DMS79 treated with DMSO at 0.1 percent for 48 hours (cell line): ENCODE measurements at regions not wholly inside any gene's neighbourhood (a gene's known extent, or its start where the extent isn't known, plus 50 kb on each side); places are given as distances from the start of the nearest gene placed in this dataset.

Source experiments
- DNase-seq: peaks from one replicate; lab custom pipeline; 2025; lab: John Stamatoyannopoulos, UW

- no peak for DNase-seq
Measured at GRCh38 chr11:116162086-116162885, 610.5 kb downstream of the BUD13 start.

DNA sequence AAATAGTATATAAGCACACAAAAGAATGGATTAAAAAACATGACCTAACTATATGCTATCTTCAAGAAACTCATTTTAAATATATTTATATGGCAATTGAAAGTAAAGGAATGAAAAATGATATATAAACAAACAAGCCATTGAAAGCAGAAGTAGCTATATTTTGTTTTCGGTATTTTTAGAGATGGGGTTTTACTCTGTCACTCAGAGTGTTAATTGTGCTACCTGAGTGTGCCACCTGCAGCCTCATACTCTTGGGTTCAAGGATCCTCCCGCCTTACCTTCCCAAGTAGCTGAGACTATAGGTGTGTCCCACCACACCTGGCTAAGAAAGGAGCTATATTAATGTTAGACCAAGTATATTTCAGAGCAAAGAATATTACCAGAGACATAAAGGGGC lies 624.1 kb downstream of the BUD13 start:
- DNase-seq = no peak

DNA sequence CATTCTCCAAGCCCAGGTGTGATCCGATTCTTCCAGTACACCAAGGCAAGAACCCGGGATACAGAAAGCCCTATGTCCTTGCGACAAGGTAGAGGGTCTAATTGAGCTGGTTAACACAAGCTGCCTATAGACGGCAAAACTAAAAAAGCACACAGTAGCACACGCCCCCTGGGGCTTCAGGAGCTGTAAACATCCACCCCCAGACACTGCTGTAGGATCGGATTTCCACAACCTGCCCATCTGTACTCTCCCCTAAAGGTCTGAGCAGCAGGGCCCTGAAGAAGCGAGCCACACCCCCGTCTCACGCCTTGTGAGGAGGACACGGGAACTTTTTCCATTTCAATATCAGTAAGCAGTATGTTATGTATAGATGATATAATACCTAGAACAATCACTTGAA lies 624.7 kb downstream of the BUD13 start:
- DNase-seq = no peak

DNA sequence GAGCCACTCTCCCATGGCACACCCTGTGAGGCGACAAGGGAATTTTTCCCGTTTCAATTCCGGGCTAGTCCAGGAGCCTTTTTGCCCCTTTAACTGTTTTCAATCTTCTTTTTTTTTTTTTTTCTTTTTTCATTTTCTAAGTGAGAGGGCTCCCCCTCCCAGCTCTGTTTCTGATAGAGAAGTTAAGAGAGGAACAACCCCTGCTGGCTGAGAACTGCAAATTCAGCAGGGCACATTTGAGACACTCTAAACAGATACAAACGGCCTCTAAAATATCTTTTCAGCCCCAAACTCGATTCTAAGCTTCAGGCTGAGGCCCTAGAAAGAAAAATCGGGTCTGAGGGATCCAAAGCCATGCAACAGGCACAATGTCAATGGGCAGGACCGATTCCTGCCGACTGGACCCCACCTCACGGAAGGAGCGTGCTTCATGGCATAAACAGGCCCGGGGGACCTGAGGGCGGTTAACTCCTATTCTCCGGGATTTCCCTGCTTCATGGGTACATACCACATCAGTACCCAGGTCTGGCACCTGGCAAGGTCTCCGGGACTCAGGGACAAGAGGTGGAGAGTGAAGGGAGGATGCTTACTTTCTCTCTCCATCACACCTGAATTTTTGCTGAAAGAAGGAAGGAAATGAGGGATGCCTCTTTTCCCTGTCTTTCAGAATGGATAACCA lies 627.5 kb downstream of the BUD13 start:
- DNase-seq = no peak

DNA sequence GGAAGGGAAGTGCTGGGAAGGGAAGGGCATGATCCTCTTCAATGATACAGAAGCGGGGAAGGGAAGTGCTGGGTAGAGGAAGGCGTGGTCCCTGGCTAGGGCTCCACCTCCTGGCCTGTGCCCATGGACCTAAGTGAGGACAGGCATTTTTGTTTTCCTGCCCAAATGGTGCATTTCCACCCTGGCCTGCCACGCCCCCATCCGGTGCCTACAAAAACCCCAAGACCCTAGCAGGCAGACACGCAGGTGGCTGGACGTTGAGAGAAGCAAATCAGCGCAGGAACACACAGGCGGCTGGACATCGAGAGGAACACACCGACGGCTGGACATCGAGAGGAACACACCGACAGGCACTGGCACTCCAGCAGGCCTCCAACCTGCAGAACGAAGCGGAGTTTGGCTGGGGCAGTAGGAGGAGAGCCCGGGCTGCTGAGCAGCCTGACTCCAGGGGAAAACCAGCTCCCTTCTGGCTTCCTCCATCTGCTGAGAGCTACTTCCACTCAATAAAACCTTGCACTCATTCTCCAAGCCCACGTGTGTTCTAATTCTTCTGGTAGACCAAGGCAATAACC lies 628.3 kb downstream of the BUD13 start:
- DNase-seq = no peak

GRCh38 chr11:116138280-116138679 lies 634.1 kb upstream of the CADM1 start:
- DNase-seq = no peak

DNA sequence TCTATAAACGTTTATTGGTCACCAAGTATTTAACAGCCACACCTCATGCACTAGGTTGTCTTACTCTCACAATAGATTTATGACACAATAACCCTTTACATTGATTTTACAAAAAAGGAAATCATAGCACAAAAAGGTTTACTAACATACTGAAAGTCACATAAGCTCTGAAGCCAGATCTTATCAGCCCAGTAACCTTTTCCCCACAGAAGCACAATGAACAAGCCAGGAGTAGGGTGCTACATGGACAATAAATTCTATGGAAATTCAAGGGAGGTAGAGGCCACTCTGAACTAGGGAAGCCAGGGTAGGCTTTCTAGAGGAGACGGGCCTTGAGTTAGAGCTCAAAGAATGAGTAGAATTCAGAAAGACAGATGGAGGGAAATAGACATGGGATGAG lies 633.5 kb upstream of the CADM1 start:
- no peak for DNase-seq

GRCh38 chr11:116136987-116137674 lies 632.9 kb upstream of the CADM1 start:
- DNase-seq = no peak

DNA sequence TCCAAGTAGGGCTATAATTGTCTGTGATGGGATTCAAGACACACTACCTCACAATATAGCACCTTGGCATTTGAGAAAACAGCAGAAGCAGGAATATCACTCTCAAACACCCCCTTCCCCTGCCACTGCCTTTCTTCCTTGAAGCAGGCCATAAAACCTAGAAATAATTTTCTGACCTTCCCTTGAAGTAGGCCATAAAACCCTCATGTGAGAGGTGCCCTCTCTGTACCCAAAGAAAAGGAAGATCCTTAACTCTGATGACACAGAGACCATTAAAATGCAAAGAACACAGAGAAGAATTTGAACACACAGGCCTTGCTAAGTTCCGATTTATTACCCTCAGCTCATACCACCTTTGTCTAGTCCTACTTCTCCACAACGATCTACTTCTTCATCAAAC lies 631.7 kb upstream of the CADM1 start:
- DNase-seq = no peak

GRCh38 chr11:116134450-116134849 lies 630.2 kb upstream of the CADM1 start:
- no peak for DNase-seq

- DNase-seq = no peak
Measured at GRCh38 chr11:116132273-116132978, 628.2 kb upstream of the CADM1 start.

GRCh38 chr11:116130122-116130521 lies 625.9 kb upstream of the CADM1 start:
- DNase-seq = no peak

GRCh38 chr11:116129456-116129855 lies 625.2 kb upstream of the CADM1 start:
- no peak for DNase-seq

DNA sequence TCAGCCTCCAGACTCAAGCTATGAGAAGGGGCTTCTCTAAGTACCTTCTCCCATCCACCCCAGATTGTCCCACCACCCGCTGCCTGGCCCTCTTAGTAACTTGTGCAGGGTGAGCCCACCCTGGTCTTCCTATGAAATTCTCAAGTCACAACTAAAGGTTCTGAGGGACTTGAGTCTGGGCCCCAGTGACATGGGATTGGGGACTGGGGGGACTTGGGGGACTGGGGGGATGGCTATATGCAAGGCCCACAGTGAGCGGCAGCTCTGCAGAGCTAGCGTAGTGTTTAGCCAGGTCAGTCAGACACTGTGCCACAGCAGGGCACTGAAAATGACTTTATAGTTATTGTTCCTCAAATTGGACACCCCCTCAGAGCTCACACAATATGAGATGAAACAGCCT lies 622.3 kb upstream of the CADM1 start:
- no peak for DNase-seq

DNA sequence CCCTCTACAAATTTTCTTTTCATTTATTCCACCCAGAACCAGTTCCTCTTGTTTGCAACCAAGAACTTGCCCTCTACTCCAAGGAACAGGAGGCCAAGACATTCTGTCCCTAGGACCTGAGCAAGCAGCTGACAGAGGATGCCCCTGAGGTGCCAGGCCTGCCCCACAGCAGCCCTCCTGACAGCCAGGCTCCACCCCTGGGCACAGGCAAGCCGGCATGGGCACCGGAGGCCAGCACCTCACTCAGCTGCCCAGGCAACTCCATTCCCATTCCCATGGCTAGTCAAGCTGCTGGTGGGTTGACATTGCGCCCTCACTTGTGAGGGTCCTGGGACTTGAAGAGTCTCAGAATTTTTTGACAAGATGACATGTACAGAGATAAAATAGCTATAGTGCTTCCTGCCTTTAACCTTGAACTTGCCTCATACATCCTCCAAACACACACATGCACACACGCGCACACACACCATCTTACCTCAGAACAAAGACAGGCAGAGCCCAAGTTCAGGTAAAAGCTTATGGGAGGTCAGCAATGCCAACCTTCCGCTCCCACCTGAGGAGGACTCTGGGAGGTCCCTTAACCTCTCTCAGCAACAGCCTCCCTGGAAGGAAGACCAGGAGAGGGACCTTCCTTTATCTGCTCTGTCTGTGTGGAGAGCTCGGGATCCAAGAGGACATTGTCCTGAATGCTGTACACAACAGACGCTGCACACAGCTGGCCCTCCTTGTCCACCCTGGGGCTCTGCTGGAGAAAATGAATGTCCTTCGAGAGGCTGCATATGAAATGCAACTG lies 620.9 kb upstream of the CADM1 start:
- no peak for DNase-seq

- DNase-seq = no peak
Measured at GRCh38 chr11:116123739-116124138, 619.5 kb upstream of the CADM1 start.

DNA sequence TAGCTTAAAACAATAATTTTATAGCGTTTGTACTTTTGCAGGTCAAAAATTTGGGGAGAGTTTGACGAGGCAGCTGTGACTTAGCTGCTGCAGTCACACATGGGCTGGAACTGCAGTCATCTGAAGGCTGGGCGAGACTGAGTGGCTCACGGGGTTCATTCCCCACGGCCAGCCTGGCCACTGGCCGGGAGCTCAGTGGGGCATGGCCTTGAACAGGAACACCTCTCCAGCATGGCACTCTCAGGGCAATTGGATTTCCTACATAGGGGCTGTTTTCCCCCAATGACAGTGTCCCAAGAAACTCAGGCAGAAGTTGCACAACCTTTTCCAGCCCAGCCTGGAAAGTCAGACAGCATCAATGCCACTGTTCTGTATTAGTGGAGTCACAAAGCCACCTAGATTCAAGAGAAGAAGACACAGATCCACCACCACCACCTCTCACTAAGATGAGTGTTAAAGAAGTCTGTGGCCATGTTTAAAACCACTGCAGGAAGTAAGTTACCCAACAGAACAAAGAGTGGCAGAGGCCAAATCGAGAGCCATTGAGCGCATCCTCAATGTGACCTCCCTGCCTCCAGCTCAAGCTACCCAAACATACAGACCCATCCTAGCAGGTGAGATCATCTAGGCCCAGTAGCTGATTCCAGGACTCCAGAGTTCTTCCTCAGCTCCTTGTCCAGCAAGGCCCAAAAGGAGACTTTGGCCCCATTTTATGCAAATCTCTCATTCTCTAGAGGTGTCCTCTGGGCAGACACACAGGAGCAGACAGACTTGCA lies 618.7 kb upstream of the CADM1 start:
- DNase-seq = no peak

- no peak for DNase-seq
Measured at GRCh38 chr11:116119158-116119557, 614.9 kb upstream of the CADM1 start.

- no peak for DNase-seq
Measured at GRCh38 chr11:116118138-116118470, 613.9 kb upstream of the CADM1 start.

DNA sequence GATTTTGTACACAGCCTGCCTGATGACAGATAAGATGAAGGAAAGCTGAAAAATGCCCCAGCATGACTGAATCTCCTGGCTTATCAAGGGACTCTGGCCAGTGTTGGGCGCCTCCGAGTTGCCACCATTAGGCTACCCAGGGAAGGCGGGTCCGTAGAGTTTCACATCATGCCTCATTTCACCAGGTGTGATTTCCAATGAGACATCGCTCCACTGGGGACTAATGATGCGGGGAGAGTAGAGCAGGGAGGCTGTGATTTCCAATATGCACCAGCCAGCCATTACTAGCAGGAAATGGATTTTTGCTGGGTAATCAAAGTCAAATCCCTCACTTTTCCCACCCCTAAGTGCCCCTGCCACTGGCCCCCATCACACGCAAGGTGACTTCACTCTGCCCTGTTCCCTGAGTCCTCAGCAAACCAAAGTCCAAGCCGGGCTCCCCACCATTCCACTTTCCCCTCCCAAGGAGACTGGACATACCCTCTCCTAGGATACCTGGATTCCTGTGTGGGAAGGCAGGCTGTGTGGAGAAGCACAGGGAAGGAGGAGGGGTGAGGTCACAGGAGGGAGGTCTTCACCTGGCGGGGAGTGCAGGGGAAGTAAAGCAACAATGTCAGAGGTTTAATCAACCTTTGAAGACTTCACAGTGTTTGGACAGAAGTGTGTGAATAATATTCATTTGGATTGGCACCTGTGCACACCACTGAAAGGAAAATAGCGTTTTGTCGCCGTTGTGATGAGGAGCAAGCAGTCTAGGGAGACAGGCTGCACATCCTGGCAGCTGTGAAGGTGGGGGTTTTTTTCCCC lies 613.3 kb upstream of the CADM1 start:
- DNase-seq = no peak
